ENCODE measurements at regions not wholly inside any gene's neighbourhood (a gene's known extent, or its start where the extent isn't known, plus 50 kb on each side); places are given as distances from the start of the nearest gene placed in this dataset.

GRCh38 chr6:132964868-132965382, 150.6 kb downstream of the RPS12 start:
- TF ChIP-seq CEBPB (IDR thresholded peaks at IDR 0.05; ENCODE audit: low read depth, low read length) (no peak), CTCF (conservative IDR thresholded peaks at IDR 0.05; ENCODE audit: low read depth, low read length) (no peak), CHD1 (IDR thresholded peaks at IDR 0.05; ENCODE audit: low read depth, low read length) (no peak), POLR2A (IDR thresholded peaks at IDR 0.05; ENCODE audit: low read depth, low read length) (no peak), RFX5 (IDR thresholded peaks at IDR 0.05; ENCODE audit: low read depth, low read length) (no peak), MAZ (IDR thresholded peaks at IDR 0.05; ENCODE audit: borderline replicate concordance, low read depth, low read length) (no peak), RAD21 (IDR thresholded peaks at IDR 0.05; ENCODE audit: low read length) (no peak)
- TF ChIP-seq, protein P1, sequence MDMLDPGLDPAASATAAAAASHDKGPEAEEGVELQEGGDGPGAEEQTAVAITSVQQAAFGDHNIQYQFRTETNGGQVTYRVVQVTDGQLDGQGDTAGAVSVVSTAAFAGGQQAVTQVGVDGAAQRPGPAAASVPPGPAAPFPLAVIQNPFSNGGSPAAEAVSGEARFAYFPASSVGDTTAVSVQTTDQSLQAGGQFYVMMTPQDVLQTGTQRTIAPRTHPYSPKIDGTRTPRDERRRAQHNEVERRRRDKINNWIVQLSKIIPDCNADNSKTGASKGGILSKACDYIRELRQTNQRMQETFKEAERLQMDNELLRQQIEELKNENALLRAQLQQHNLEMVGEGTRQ (IDR thresholded peaks at IDR 0.05; ENCODE audit: low read depth, low read length), result no peak

All from IMR-90 (cell line).